ENCODE measurements at regions not wholly inside any gene's neighbourhood (a gene's known extent, or its start where the extent isn't known, plus 50 kb on each side); places are given as distances from the start of the nearest gene placed in this dataset.

DNA sequence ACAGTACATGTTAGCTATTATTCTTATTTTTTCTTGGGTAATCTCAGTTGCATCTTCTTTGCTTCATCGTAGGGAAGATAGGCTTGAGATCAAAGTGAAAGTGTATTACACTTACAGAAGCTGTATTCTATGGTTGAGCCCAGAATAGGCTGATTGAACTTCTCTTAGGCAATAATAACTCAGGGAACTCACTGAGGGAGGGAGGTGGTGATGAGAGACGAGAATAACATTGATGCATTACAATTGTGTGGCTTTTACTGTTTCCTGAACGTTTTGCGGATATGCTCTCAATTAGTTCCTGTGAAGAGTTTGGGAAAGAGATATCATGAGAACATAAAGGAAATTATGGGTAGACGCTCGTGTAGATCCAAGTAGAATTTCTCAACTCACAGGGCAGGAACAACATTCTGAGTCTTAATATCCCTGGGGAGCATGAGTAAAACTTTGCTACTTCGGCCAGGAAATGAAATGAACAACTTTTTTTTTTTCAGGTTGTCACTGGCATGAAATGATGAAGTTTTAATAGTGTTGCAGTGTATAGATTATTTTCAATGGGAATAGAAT is 302.2 kb downstream of the TUSC7 start:
- TF ChIP-seq, protein P1, sequence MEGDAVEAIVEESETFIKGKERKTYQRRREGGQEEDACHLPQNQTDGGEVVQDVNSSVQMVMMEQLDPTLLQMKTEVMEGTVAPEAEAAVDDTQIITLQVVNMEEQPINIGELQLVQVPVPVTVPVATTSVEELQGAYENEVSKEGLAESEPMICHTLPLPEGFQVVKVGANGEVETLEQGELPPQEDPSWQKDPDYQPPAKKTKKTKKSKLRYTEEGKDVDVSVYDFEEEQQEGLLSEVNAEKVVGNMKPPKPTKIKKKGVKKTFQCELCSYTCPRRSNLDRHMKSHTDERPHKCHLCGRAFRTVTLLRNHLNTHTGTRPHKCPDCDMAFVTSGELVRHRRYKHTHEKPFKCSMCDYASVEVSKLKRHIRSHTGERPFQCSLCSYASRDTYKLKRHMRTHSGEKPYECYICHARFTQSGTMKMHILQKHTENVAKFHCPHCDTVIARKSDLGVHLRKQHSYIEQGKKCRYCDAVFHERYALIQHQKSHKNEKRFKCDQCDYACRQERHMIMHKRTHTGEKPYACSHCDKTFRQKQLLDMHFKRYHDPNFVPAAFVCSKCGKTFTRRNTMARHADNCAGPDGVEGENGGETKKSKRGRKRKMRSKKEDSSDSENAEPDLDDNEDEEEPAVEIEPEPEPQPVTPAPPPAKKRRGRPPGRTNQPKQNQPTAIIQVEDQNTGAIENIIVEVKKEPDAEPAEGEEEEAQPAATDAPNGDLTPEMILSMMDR (IDR thresholded peaks at IDR 0.05), result no peak
- TF ChIP-seq POLR2A (IDR thresholded peaks at IDR 0.05), result no peak

All from adrenal gland (tissue), 5 donors.